ENCODE measurements at regions not wholly inside any gene's neighbourhood (a gene's known extent, or its start where the extent isn't known, plus 50 kb on each side); places are given as distances from the start of the nearest gene placed in this dataset.
"Not testable (repeated sequence)": the region's sequence is repeated elsewhere in the genome, so short reads cannot be mapped to it uniquely, and the experiment has no call there.

GRCh38 chr4:53942712-53943111 lies 121.7 kb downstream of the CHIC2 start:
- Mint-ChIP-seq H3K9me3 (ENCODE audit: unreplicated experiment) (peaks cover 1% of the 10 kb centered on the region), H3K4me3 (ENCODE audit: unreplicated experiment) (no peak overlapping the region), H3K4me1 (ENCODE audit: low read depth, unreplicated experiment) (no peaks in the 10 kb centered on the region), H3K27me3 (ENCODE audit: unreplicated experiment) (peaks cover 2% of the 10 kb centered on the region), H3K27ac (ENCODE audit: unreplicated experiment) (no peak overlapping the region), H3K36me3 (ENCODE audit: unreplicated experiment) (no peaks in the 10 kb centered on the region)
- TF ChIP-seq CTCF (IDR thresholded peaks at IDR 0.05; ENCODE audit: partially characterized antibody, unreplicated experiment) = no peak
- no peak for DNase-seq

- H3K27ac Mint-ChIP-seq (ENCODE audit: unreplicated experiment) = no peak overlapping the region
- H3K36me3 Mint-ChIP-seq (ENCODE audit: unreplicated experiment) = no peaks in the 10 kb centered on the region
- no peak for TF ChIP-seq CTCF (IDR thresholded peaks at IDR 0.05; ENCODE audit: partially characterized antibody, unreplicated experiment)
- peaks cover 2% of the 10 kb centered on the region for H3K27me3 Mint-ChIP-seq (ENCODE audit: unreplicated experiment)
- no peak overlapping the region for H3K4me3 Mint-ChIP-seq (ENCODE audit: unreplicated experiment)
- H3K4me1 Mint-ChIP-seq (ENCODE audit: low read depth, unreplicated experiment) = no peaks in the 10 kb centered on the region
- peaks cover 1% of the 10 kb centered on the region for H3K9me3 Mint-ChIP-seq (ENCODE audit: unreplicated experiment)
- DNase-seq = no peak
Observed at GRCh38 chr4:53941331-53941730, 123.1 kb downstream of the CHIC2 start.

- H3K27me3 Mint-ChIP-seq (ENCODE audit: unreplicated experiment); H3K36me3 Mint-ChIP-seq (ENCODE audit: unreplicated experiment); H3K4me3 Mint-ChIP-seq (ENCODE audit: unreplicated experiment); H3K27ac Mint-ChIP-seq (ENCODE audit: unreplicated experiment); DNase-seq; H3K9me3 Mint-ChIP-seq (ENCODE audit: unreplicated experiment); H3K4me1 Mint-ChIP-seq (ENCODE audit: low read depth, unreplicated experiment): not testable (repeated sequence)
Observed at GRCh38 chr4:53939892-53940291, 124.5 kb downstream of the CHIC2 start.

- Mint-ChIP-seq H3K27me3 (ENCODE audit: unreplicated experiment) (peaks cover 2% of the 10 kb centered on the region), H3K4me3 (ENCODE audit: unreplicated experiment) (no peak overlapping the region), H3K4me1 (ENCODE audit: low read depth, unreplicated experiment) (no peaks in the 10 kb centered on the region), H3K9me3 (ENCODE audit: unreplicated experiment) (peaks cover 1% of the 10 kb centered on the region), H3K36me3 (ENCODE audit: unreplicated experiment) (no peaks in the 10 kb centered on the region), H3K27ac (ENCODE audit: unreplicated experiment) (no peak overlapping the region)
- no peak for DNase-seq
- TF ChIP-seq CTCF (IDR thresholded peaks at IDR 0.05; ENCODE audit: partially characterized antibody, unreplicated experiment) = no peak
Observed at GRCh38 chr4:53937918-53938317, 126.5 kb downstream of the CHIC2 start.

GRCh38 chr4:53937327-53937726 lies 127.1 kb downstream of the CHIC2 start:
- Mint-ChIP-seq H3K4me1 (ENCODE audit: low read depth, unreplicated experiment) (no peaks in the 10 kb centered on the region), H3K27ac (ENCODE audit: unreplicated experiment) (no peak overlapping the region), H3K27me3 (ENCODE audit: unreplicated experiment) (peaks cover 2% of the 10 kb centered on the region), H3K9me3 (ENCODE audit: unreplicated experiment) (peaks cover 1% of the 10 kb centered on the region), H3K36me3 (ENCODE audit: unreplicated experiment) (no peaks in the 10 kb centered on the region), H3K4me3 (ENCODE audit: unreplicated experiment) (no peak overlapping the region)
- DNase-seq = no peak
- TF ChIP-seq CTCF (IDR thresholded peaks at IDR 0.05; ENCODE audit: partially characterized antibody, unreplicated experiment) = no peak

- Mint-ChIP-seq H3K27me3 (ENCODE audit: unreplicated experiment) (no peaks in the 10 kb centered on the region), H3K4me3 (ENCODE audit: unreplicated experiment) (no peak overlapping the region)
Observed at GRCh38 chr4:53935780-53936179, 128.6 kb downstream of the CHIC2 start.

More at GRCh38 chr4:53935780-53936179, 128.6 kb downstream of the CHIC2 start:
- no peak for TF ChIP-seq CTCF (IDR thresholded peaks at IDR 0.05; ENCODE audit: partially characterized antibody, unreplicated experiment)
- Mint-ChIP-seq H3K27ac (ENCODE audit: unreplicated experiment) (no peak overlapping the region), H3K4me1 (ENCODE audit: low read depth, unreplicated experiment) (no peaks in the 10 kb centered on the region), H3K9me3 (ENCODE audit: unreplicated experiment) (peaks cover 1% of the 10 kb centered on the region), H3K36me3 (ENCODE audit: unreplicated experiment) (no peaks in the 10 kb centered on the region)
- DNase-seq = no peak
